ENCODE measurements at regions not wholly inside any gene's neighbourhood (a gene's known extent, or its start where the extent isn't known, plus 50 kb on each side); places are given as distances from the start of the nearest gene placed in this dataset.

GRCh38 chr2:12429779-12430406 is 286.8 kb upstream of the TRIB2 start:
- DNase-seq (no peak), FAIRE-seq (no peak)
- H3K4me1 ChIP-seq (ENCODE audit: control insufficient read depth in 3 of 3, insufficient read depth in 2 of 3, low read depth in 1 of 3, low read length in 2 of 3) = no peaks in the 10 kb centered on the region
- H3K36me3 ChIP-seq (ENCODE audit: control insufficient read depth in 3 of 3, insufficient read depth in 2 of 3, low read depth in 1 of 3, low read length in 3 of 3) = no peaks in the 10 kb centered on the region
- H3K4me3 ChIP-seq (ENCODE audit: low read depth in 1 of 3, low read length in 3 of 3) = no peak overlapping the region
- no peak overlapping the region for H3K27ac ChIP-seq (ENCODE audit: low read depth in 1 of 3, low read length in 2 of 3)
- H3K9me3 ChIP-seq (ENCODE audit: control insufficient read depth in 2 of 2, insufficient read depth in 1 of 2, low read depth in 1 of 2, low read length in 1 of 2) = no peaks in the 10 kb centered on the region
- H3K27me3 ChIP-seq (ENCODE audit: control insufficient read depth in 3 of 3, insufficient read depth in 3 of 3, low read length in 3 of 3) = no peaks in the 10 kb centered on the region
- 79 to 92% (median 88%) methylated on average over 4 of the region's 4 CpGs for WGBS, 3 donors

- Histone ChIP-seq H3K27me3 (ENCODE audit: control insufficient read depth in 3 of 3, insufficient read depth in 3 of 3, low read length in 3 of 3) (no peaks in the 10 kb centered on the region), H3K9me3 (ENCODE audit: control insufficient read depth in 2 of 2, insufficient read depth in 1 of 2, low read depth in 1 of 2, low read length in 1 of 2) (no peaks in the 10 kb centered on the region), H3K4me1 (ENCODE audit: control insufficient read depth in 3 of 3, insufficient read depth in 2 of 3, low read depth in 1 of 3, low read length in 2 of 3) (no peaks in the 10 kb centered on the region), H3K27ac (ENCODE audit: low read depth in 1 of 3, low read length in 2 of 3) (no peak overlapping the region), H3K4me3 (ENCODE audit: low read depth in 1 of 3, low read length in 3 of 3) (no peak overlapping the region), H3K36me3 (ENCODE audit: control insufficient read depth in 3 of 3, insufficient read depth in 2 of 3, low read depth in 1 of 3, low read length in 3 of 3) (no peaks in the 10 kb centered on the region)
- 36 to 40% (median 40%) methylated on average over 6 of the region's 6 CpGs for WGBS, 3 donors
- FAIRE-seq = no peak
- DNase-seq = peak; percentile 20 to 22
These were observed 286.2 kb upstream of the TRIB2 start for GRCh38 chr2:12430407-12431133.

- no peaks in the 10 kb centered on the region for H3K4me1 ChIP-seq (ENCODE audit: control insufficient read depth in 3 of 3, insufficient read depth in 2 of 3, low read depth in 1 of 3, low read length in 2 of 3)
- H3K9me3 ChIP-seq (ENCODE audit: control insufficient read depth in 2 of 2, insufficient read depth in 1 of 2, low read depth in 1 of 2, low read length in 1 of 2) = no peaks in the 10 kb centered on the region
- H3K4me3 ChIP-seq (ENCODE audit: low read depth in 1 of 3, low read length in 3 of 3) = no peak overlapping the region
- no peak overlapping the region for H3K27ac ChIP-seq (ENCODE audit: low read depth in 1 of 3, low read length in 2 of 3)
- no peaks in the 10 kb centered on the region for H3K36me3 ChIP-seq (ENCODE audit: control insufficient read depth in 3 of 3, insufficient read depth in 2 of 3, low read depth in 1 of 3, low read length in 3 of 3)
- 72 to 84% (median 78%) methylated on average over 2 of the region's 2 CpGs for WGBS, 3 donors
- DNase-seq (no peak), FAIRE-seq (no peak)
- no peaks in the 10 kb centered on the region for H3K27me3 ChIP-seq (ENCODE audit: control insufficient read depth in 3 of 3, insufficient read depth in 3 of 3, low read length in 3 of 3)
These were observed 283.6 kb upstream of the TRIB2 start for GRCh38 chr2:12432985-12433625.

GRCh38 chr2:12433626-12433990 is 283.1 kb upstream of the TRIB2 start:
- no peaks in the 10 kb centered on the region for H3K4me1 ChIP-seq (ENCODE audit: control insufficient read depth in 3 of 3, insufficient read depth in 2 of 3, low read depth in 1 of 3, low read length in 2 of 3)
- H3K27ac ChIP-seq (ENCODE audit: low read depth in 1 of 3, low read length in 2 of 3) = no peak overlapping the region
- no peaks in the 10 kb centered on the region for H3K9me3 ChIP-seq (ENCODE audit: control insufficient read depth in 2 of 2, insufficient read depth in 1 of 2, low read depth in 1 of 2, low read length in 1 of 2)
- FAIRE-seq (no peak), DNase-seq (peak; percentile 30 to 54)
- H3K36me3 ChIP-seq (ENCODE audit: control insufficient read depth in 3 of 3, insufficient read depth in 2 of 3, low read depth in 1 of 3, low read length in 3 of 3) = no peaks in the 10 kb centered on the region
- no peak overlapping the region for H3K4me3 ChIP-seq (ENCODE audit: low read depth in 1 of 3, low read length in 3 of 3)
- H3K27me3 ChIP-seq (ENCODE audit: control insufficient read depth in 3 of 3, insufficient read depth in 3 of 3, low read length in 3 of 3) = no peaks in the 10 kb centered on the region
- 34 to 89% (median 68%) methylated on average over 2 of the region's 2 CpGs for WGBS, 3 donors

- WGBS, 3 donors = 95 to 96% (median 96%) methylated on average over 9 of the region's 9 CpGs
- Histone ChIP-seq H3K27ac (ENCODE audit: low read depth in 1 of 3, low read length in 2 of 3) (no peak overlapping the region), H3K4me1 (ENCODE audit: control insufficient read depth in 3 of 3, insufficient read depth in 2 of 3, low read depth in 1 of 3, low read length in 2 of 3) (no peaks in the 10 kb centered on the region), H3K9me3 (ENCODE audit: control insufficient read depth in 2 of 2, insufficient read depth in 1 of 2, low read depth in 1 of 2, low read length in 1 of 2) (no peaks in the 10 kb centered on the region), H3K27me3 (ENCODE audit: control insufficient read depth in 3 of 3, insufficient read depth in 3 of 3, low read length in 3 of 3) (no peaks in the 10 kb centered on the region), H3K36me3 (ENCODE audit: control insufficient read depth in 3 of 3, insufficient read depth in 2 of 3, low read depth in 1 of 3, low read length in 3 of 3) (no peaks in the 10 kb centered on the region), H3K4me3 (ENCODE audit: low read depth in 1 of 3, low read length in 3 of 3) (no peak overlapping the region)
- DNase-seq (no peak), FAIRE-seq (no peak)
These were observed 282.1 kb upstream of the TRIB2 start for GRCh38 chr2:12434630-12435098.

- H3K4me3 ChIP-seq (ENCODE audit: low read depth in 1 of 3, low read length in 3 of 3) = no peak overlapping the region
- H3K4me1 ChIP-seq (ENCODE audit: control insufficient read depth in 3 of 3, insufficient read depth in 2 of 3, low read depth in 1 of 3, low read length in 2 of 3) = no peaks in the 10 kb centered on the region
- no peaks in the 10 kb centered on the region for H3K9me3 ChIP-seq (ENCODE audit: control insufficient read depth in 2 of 2, insufficient read depth in 1 of 2, low read depth in 1 of 2, low read length in 1 of 2)
- 75 to 80% (median 77%) methylated on average over 9 of the region's 9 CpGs for WGBS, 3 donors
- no peaks in the 10 kb centered on the region for H3K27me3 ChIP-seq (ENCODE audit: control insufficient read depth in 3 of 3, insufficient read depth in 3 of 3, low read length in 3 of 3)
- no peak overlapping the region for H3K27ac ChIP-seq (ENCODE audit: low read depth in 1 of 3, low read length in 2 of 3)
- DNase-seq (no peak), FAIRE-seq (no peak)
- no peaks in the 10 kb centered on the region for H3K36me3 ChIP-seq (ENCODE audit: control insufficient read depth in 3 of 3, insufficient read depth in 2 of 3, low read depth in 1 of 3, low read length in 3 of 3)
These were observed 281.1 kb upstream of the TRIB2 start for GRCh38 chr2:12435430-12436222.

- no peak for FAIRE-seq
- WGBS, 3 donors = 78 to 83% (median 82%) methylated on average over 6 of the region's 6 CpGs
- no peaks in the 10 kb centered on the region for H3K36me3 ChIP-seq (ENCODE audit: control insufficient read depth in 3 of 3, insufficient read depth in 2 of 3, low read depth in 1 of 3, low read length in 3 of 3)
- no peak for DNase-seq
- no peak overlapping the region for H3K4me3 ChIP-seq (ENCODE audit: low read depth in 1 of 3, low read length in 3 of 3)
- no peaks in the 10 kb centered on the region for H3K4me1 ChIP-seq (ENCODE audit: control insufficient read depth in 3 of 3, insufficient read depth in 2 of 3, low read depth in 1 of 3, low read length in 2 of 3)
- no peaks in the 10 kb centered on the region for H3K27me3 ChIP-seq (ENCODE audit: control insufficient read depth in 3 of 3, insufficient read depth in 3 of 3, low read length in 3 of 3)
- no peaks in the 10 kb centered on the region for H3K9me3 ChIP-seq (ENCODE audit: control insufficient read depth in 2 of 2, insufficient read depth in 1 of 2, low read depth in 1 of 2, low read length in 1 of 2)
- H3K27ac ChIP-seq (ENCODE audit: low read depth in 1 of 3, low read length in 2 of 3) = no peak overlapping the region
These were observed 280.3 kb upstream of the TRIB2 start for GRCh38 chr2:12436483-12436882.

- H3K9me3 ChIP-seq (ENCODE audit: control insufficient read depth in 2 of 2, insufficient read depth in 1 of 2, low read depth in 1 of 2, low read length in 1 of 2) = no peaks in the 10 kb centered on the region
- no peaks in the 10 kb centered on the region for H3K27me3 ChIP-seq (ENCODE audit: control insufficient read depth in 3 of 3, insufficient read depth in 3 of 3, low read length in 3 of 3)
- no peak overlapping the region for H3K4me3 ChIP-seq (ENCODE audit: low read depth in 1 of 3, low read length in 3 of 3)
- H3K4me1 ChIP-seq (ENCODE audit: control insufficient read depth in 3 of 3, insufficient read depth in 2 of 3, low read depth in 1 of 3, low read length in 2 of 3) = no peaks in the 10 kb centered on the region
- DNase-seq (peak in 1 of 2 donors; percentile 16), FAIRE-seq (no peak)
- H3K36me3 ChIP-seq (ENCODE audit: control insufficient read depth in 3 of 3, insufficient read depth in 2 of 3, low read depth in 1 of 3, low read length in 3 of 3) = no peaks in the 10 kb centered on the region
- H3K27ac ChIP-seq (ENCODE audit: low read depth in 1 of 3, low read length in 2 of 3) = no peak overlapping the region
- WGBS, 3 donors = 47 to 68% (median 58%) methylated on average over 5 of the region's 5 CpGs
These were observed 279.7 kb upstream of the TRIB2 start for GRCh38 chr2:12436935-12437561.
